SK-N-SH (cell line): ENCODE measurements at regions not wholly inside any gene's neighbourhood (a gene's known extent, or its start where the extent isn't known, plus 50 kb on each side); places are given as distances from the start of the nearest gene placed in this dataset.

Experiments used
- CTCF ChIA-PET: fragments of 300-600, 350-600 bp; formaldehyde crosslinking; extraction: SDS; loops from one replicate; lab custom pipeline; 2021; lab: Yijun Ruan, JAX
- POLR2A ChIA-PET: fragments of 350-600 bp; sonication (Branson Sonifier 250); formaldehyde crosslinking; extraction: SDS; loops from one replicate; lab custom pipeline; 2020; ENCODE audit warnings: antibody characterized with exemption, inconsistent platforms; lab: Yijun Ruan, JAX
- DNase-seq: peaks from one replicate; pipeline ENCODE4 v3.0.0; 2012
- H2AFZ ChIP-seq: fragments of 200-600 bp; sonication (generic); 2 replicates; pipeline ENCODE4 v1.8.1; 2016; ENCODE audit warnings: antibody characterized with exemption, mild to moderate bottlenecking, low read depth
- H3F3A ChIP-seq: fragments of 200-600 bp; sonication (generic); replicated peaks from 2 replicates; pipeline ENCODE3; 2016; ENCODE audit warnings: antibody characterized with exemption, mild to moderate bottlenecking; ENCODE audit not compliant: insufficient read depth
- H3K27ac ChIP-seq, 2 experiments: fragments of 200-500 bp in 1 of 2; fragments of 200-600 bp in 1 of 2; sonication (Bioruptor generic) in 1 of 2; sonication (generic), shearing (Covaris generic) in 1 of 2; 2 replicates each; pipeline versions ENCODE4 v1.5.1 to v1.6.1; 2014 to 2016; ENCODE audit warnings: low read depth in 2 of 2, inconsistent platforms in 1 of 2, low read length in 1 of 2, mild to moderate bottlenecking in 1 of 2, mixed read lengths in 1 of 2
- H3K27me3 ChIP-seq: fragments of 200-600 bp; sonication (generic), shearing (Covaris generic); 2 replicates; pipeline ENCODE4 v1.6.1; 2016; ENCODE audit warnings: mixed run types; ENCODE audit not compliant: insufficient read depth
- H3K36me3 ChIP-seq, 2 experiments: fragments of 200-500 bp in 1 of 2; fragments of 200-600 bp in 1 of 2; sonication (Bioruptor generic) in 1 of 2; sonication (generic) in 1 of 2; replicated peaks in 1 of 2; 2 replicates each; pipeline versions ENCODE3 to v1.5.1; 2014 to 2016; ENCODE audit warnings: low read length in 1 of 2, mild to moderate bottlenecking in 1 of 2; ENCODE audit not compliant: insufficient read depth in 2 of 2, control insufficient read depth in 1 of 2
- H3K4me1 ChIP-seq, 2 experiments: fragments of 200-500 bp in 1 of 2; fragments of 200-600 bp in 1 of 2; sonication (Bioruptor generic) in 1 of 2; sonication (generic), shearing (Covaris generic) in 1 of 2; 2 replicates each; pipeline versions ENCODE4 v1.5.1 to v1.6.1; 2014 to 2016; ENCODE audit warnings: low read depth in 1 of 2, low read length in 1 of 2, mixed run types in 1 of 2; ENCODE audit not compliant: insufficient read depth in 2 of 2, control insufficient read depth in 1 of 2
- H3K4me2 ChIP-seq: fragments of 200-600 bp; sonication (generic), shearing (Covaris generic); 2 replicates; pipeline ENCODE4 v1.6.1; 2017; ENCODE audit warnings: mixed run types
- H3K4me3 ChIP-seq, 2 experiments: fragments of 200-500 bp in 1 of 2; fragments of 200-600 bp in 1 of 2; sonication (Bioruptor generic) in 1 of 2; sonication (generic), shearing (Covaris generic) in 1 of 2; 2 replicates each; pipeline versions ENCODE4 v1.5.1 to v1.8.1; 2014 to 2016; ENCODE audit warnings: low read depth in 2 of 2, inconsistent platforms in 1 of 2, low read length in 1 of 2, mild to moderate bottlenecking in 1 of 2, mixed read lengths in 1 of 2, moderate library complexity in 1 of 2
- H3K79me2 ChIP-seq: fragments of 200-600 bp; sonication (generic); 2 replicates; pipeline ENCODE4 v1.8.1; 2017; ENCODE audit warnings: mild to moderate bottlenecking; ENCODE audit not compliant: insufficient read depth
- H3K9ac ChIP-seq: fragments of 200-600 bp; sonication (generic); 2 replicates; pipeline ENCODE4 v1.6.1; 2017; ENCODE audit warnings: mixed run types
- H3K9me2 ChIP-seq: fragments of 200-600 bp; sonication (generic); 2 replicates; pipeline ENCODE4 v1.6.1; 2017; ENCODE audit warnings: mixed run types
- H3K9me3 ChIP-seq: fragments of 200-600 bp; sonication (generic); 2 replicates; pipeline ENCODE4 v1.6.1; 2017; ENCODE audit warnings: mixed run types, mild to moderate bottlenecking, moderate library complexity
- H4K20me1 ChIP-seq: fragments of 200-600 bp; sonication (generic); 2 replicates; pipeline ENCODE4 v1.6.1; 2017; ENCODE audit warnings: mild to moderate bottlenecking, mixed run types; ENCODE audit not compliant: insufficient read depth
- EP300 ChIP-seq, 2 experiments: IDR thresholded peaks; 2 replicates each; pipeline versions ENCODE4 v1.4.0 to v1.6.1; 2012; ENCODE audit warnings: borderline replicate concordance in 1 of 2, low read depth in 1 of 2, low read length in 1 of 2
- FOSL2 ChIP-seq: IDR thresholded peaks from 2 replicates; pipeline ENCODE4 v1.4.0; 2012; ENCODE audit warnings: low read depth, mild to moderate bottlenecking, moderate library complexity, borderline replicate concordance
- FOXJ3 ChIP-seq: sonication (generic); formaldehyde crosslinking; IDR thresholded peaks from 2 replicates; pipeline ENCODE4 v1.5.1; 2020; ENCODE audit warnings: mild to moderate bottlenecking, missing genetic modification reagents
- GABPA ChIP-seq: IDR thresholded peaks from 2 replicates; pipeline ENCODE4 v1.4.0; 2012; ENCODE audit warnings: low read depth, mild to moderate bottlenecking
- MXI1 ChIP-seq: IDR thresholded peaks from 2 replicates; pipeline ENCODE4 v1.6.1; 2012; ENCODE audit warnings: mild to moderate bottlenecking, low read depth, low read length, improper control_type of control experiment
- PBX3 ChIP-seq: IDR thresholded peaks from 2 replicates; pipeline ENCODE4; 2012
- RAD21 ChIP-seq: IDR thresholded peaks from 2 replicates; pipeline ENCODE4 v1.6.1; 2012; ENCODE audit warnings: mild to moderate bottlenecking, low read length
- SIN3A ChIP-seq: IDR thresholded peaks from 2 replicates; pipeline ENCODE4 v1.6.1; 2012; ENCODE audit warnings: low read depth, mild to moderate bottlenecking, low read length, moderate library complexity, borderline replicate concordance
- WGBS: methylation state at CpG from one replicate; pipeline ENCODE4 v1.1.6; 2017; ENCODE audit warnings: low lambda C conversion rate; 5-methylcytosine and 5-hydroxymethylcytosine counted together
- TF ChIP-seq, protein P1 (sequence below): IDR thresholded peaks from 2 replicates; pipeline ENCODE4 v1.4.0; 2012; ENCODE audit warnings: low read depth, borderline replicate concordance

- no peaks in the 10 kb centered on the region for H3F3A ChIP-seq
- H3K9me2 ChIP-seq, result no peaks in the 10 kb centered on the region
- H3K27me3 ChIP-seq, result no peaks in the 10 kb centered on the region
- H3K9ac ChIP-seq, result no peak overlapping the region
- H3K4me1 ChIP-seq, result no peaks in the 10 kb centered on the region; a peak in 1 of 4 replicates
- DNase-seq, result no peak
- H3K4me3 ChIP-seq, result no peak overlapping the region
- no peaks in the 10 kb centered on the region for H3K9me3 ChIP-seq
- no peaks in the 10 kb centered on the region for H3K36me3 ChIP-seq
- no peak for TF ChIP-seq MXI1
- TF ChIP-seq, protein P1, sequence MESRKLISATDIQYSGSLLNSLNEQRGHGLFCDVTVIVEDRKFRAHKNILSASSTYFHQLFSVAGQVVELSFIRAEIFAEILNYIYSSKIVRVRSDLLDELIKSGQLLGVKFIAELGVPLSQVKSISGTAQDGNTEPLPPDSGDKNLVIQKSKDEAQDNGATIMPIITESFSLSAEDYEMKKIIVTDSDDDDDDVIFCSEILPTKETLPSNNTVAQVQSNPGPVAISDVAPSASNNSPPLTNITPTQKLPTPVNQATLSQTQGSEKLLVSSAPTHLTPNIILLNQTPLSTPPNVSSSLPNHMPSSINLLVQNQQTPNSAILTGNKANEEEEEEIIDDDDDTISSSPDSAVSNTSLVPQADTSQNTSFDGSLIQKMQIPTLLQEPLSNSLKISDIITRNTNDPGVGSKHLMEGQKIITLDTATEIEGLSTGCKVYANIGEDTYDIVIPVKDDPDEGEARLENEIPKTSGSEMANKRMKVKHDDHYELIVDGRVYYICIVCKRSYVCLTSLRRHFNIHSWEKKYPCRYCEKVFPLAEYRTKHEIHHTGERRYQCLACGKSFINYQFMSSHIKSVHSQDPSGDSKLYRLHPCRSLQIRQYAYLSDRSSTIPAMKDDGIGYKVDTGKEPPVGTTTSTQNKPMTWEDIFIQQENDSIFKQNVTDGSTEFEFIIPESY, result no peak
- H3K4me2 ChIP-seq, result no peak overlapping the region
- no peak overlapping the region for H3K27ac ChIP-seq
- ChIA-PET POLR2A (no interaction called here), CTCF (interaction anchor here (4.5 kb wide), 1 partner anchor 10 kb away, joined by 26 read pairs; no protein-coding TSS in a partner anchor)
- no peak overlapping the region for H2AFZ ChIP-seq
- WGBS, result 38% methylated on average over 1 of the region's 1 CpG
- no peaks in the 10 kb centered on the region for H4K20me1 ChIP-seq
- no peaks in the 10 kb centered on the region for H3K79me2 ChIP-seq
Measured at GRCh38 chr14:26974965-26975364, 377.1 kb upstream of the NOVA1 start.

DNA sequence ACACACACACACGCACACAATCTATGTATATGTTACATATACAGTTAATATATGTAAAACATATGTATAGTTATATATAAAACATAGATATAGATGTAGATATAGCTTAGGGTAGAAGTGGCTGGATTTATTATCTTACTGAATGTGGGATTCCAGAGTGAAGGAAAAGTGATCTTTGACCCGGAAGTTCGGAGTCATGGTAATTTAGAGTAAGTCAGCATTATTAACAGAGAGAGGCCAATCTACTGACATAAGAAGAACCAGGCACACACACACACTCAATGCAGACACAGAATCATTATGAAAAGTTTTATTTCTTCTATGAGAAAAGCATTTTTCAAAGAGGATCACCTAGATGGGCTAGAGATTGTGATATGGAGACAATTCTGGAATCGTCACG lies 384.2 kb upstream of the NOVA1 start:
- H3F3A ChIP-seq, result no peaks in the 10 kb centered on the region
- H4K20me1 ChIP-seq, result no peaks in the 10 kb centered on the region
- no peaks in the 10 kb centered on the region for H3K79me2 ChIP-seq
- DNase-seq, result no peak
- no peak for TF ChIP-seq FOSL2
- no peak for TF ChIP-seq PBX3
- TF ChIP-seq GABPA, result no peak
- TF ChIP-seq SIN3A, result no peak
- no peak for TF ChIP-seq RAD21
- TF ChIP-seq EP300 (IDR thresholded peaks at IDR 0.05; ENCODE audit: borderline replicate concordance in 1 of 2, low read depth in 1 of 2, low read length in 1 of 2), result no peak
- TF ChIP-seq FOXJ3, result no peak
- no peaks in the 10 kb centered on the region for H3K27me3 ChIP-seq
- H3K9me3 ChIP-seq, result no peaks in the 10 kb centered on the region
- H3K9ac ChIP-seq, result no peak overlapping the region
- ChIA-PET CTCF (no interaction called here), POLR2A (no interaction called here)
- no peak overlapping the region for H3K4me2 ChIP-seq
- H3K4me1 ChIP-seq, result no peaks in the 10 kb centered on the region
- H3K9me2 ChIP-seq, result no peaks in the 10 kb centered on the region
- 68% methylated on average over 5 of the region's 5 CpGs for WGBS
- no peak overlapping the region for H2AFZ ChIP-seq
- no peak overlapping the region for H3K4me3 ChIP-seq
- H3K27ac ChIP-seq, result no peak overlapping the region
- no peaks in the 10 kb centered on the region for H3K36me3 ChIP-seq
